ENCODE measurements at regions not wholly inside any gene's neighbourhood (a gene's known extent, or its start where the extent isn't known, plus 50 kb on each side); places are given as distances from the start of the nearest gene placed in this dataset.

GRCh38 chr6:122052346-122052900 lies 347.0 kb upstream of the HSF2 start:
- no peak for TF ChIP-seq CTCF (IDR thresholded peaks at IDR 0.05)
- no peak for TF ChIP-seq POLR2A (IDR thresholded peaks at IDR 0.05)

All from thyroid gland (tissue), 4 donors.